Muscle layer of duodenum (tissue), 2 donors: ENCODE measurements at regions not wholly inside any gene's neighbourhood (a gene's known extent, or its start where the extent isn't known, plus 50 kb on each side); places are given as distances from the start of the nearest gene placed in this dataset.

ENCODE experiments used
- H3K27ac ChIP-seq: one replicate; pipeline ENCODE4 v1.7.0; 2013; ENCODE audit warnings: mild to moderate bottlenecking, low read length
- H3K27me3 ChIP-seq: one replicate; pipeline ENCODE4 v1.7.0; 2013; ENCODE audit warnings: low read depth, mild to moderate bottlenecking, control low read depth, low read length
- H3K36me3 ChIP-seq, 2 donors: one replicate each; pipeline ENCODE4 v1.7.0; 2013; ENCODE audit warnings: low read length in 2 of 2, control low read depth in 1 of 2, mild to moderate bottlenecking in 1 of 2; ENCODE audit not compliant: insufficient read depth in 2 of 2, control insufficient read depth in 1 of 2
- H3K4me1 ChIP-seq, 2 donors: one replicate each; pipeline ENCODE4 v1.7.0; 2013; ENCODE audit warnings: low read length in 2 of 2, mild to moderate bottlenecking in 2 of 2, control low read depth in 1 of 2, moderate library complexity in 1 of 2; ENCODE audit not compliant: insufficient read depth in 2 of 2, control insufficient read depth in 1 of 2
- H3K4me3 ChIP-seq, 2 donors: one replicate each; pipeline ENCODE4 v1.7.0; 2013; ENCODE audit warnings: low read length in 2 of 2, low read depth in 1 of 2, mild to moderate bottlenecking in 1 of 2
- H3K9me3 ChIP-seq, 2 donors: one replicate each; pipeline ENCODE4 v1.7.0; 2013; ENCODE audit warnings: low read length in 2 of 2, control low read depth in 1 of 2, mild to moderate bottlenecking in 1 of 2; ENCODE audit not compliant: control insufficient read depth in 1 of 2
- donor health status: healthy.

- Histone ChIP-seq H3K27me3 (no peaks in the 10 kb centered on the region), H3K27ac (no peak overlapping the region), H3K36me3 (no peaks in the 10 kb centered on the region)
Measured at GRCh38 chr1:47578721-47579419, 141.0 kb downstream of the FOXD2 start.

GRCh38 chr1:47579809-47580208, 142.0 kb downstream of the FOXD2 start:
- H3K9me3 ChIP-seq = no peaks in the 10 kb centered on the region
- no peaks in the 10 kb centered on the region for H3K27me3 ChIP-seq

More at GRCh38 chr1:47578721-47579419, 141.0 kb downstream of the FOXD2 start:
- no peaks in the 10 kb centered on the region for H3K9me3 ChIP-seq
- H3K4me1 ChIP-seq = peaks cover 0 to 4% of the 10 kb centered on the region in 2 donors
- no peak overlapping the region for H3K4me3 ChIP-seq

GRCh38 chr1:47580451-47580995, 142.7 kb downstream of the FOXD2 start:
- Histone ChIP-seq H3K9me3 (no peaks in the 10 kb centered on the region), H3K27ac (no peak overlapping the region), H3K36me3 (no peaks in the 10 kb centered on the region)

More at GRCh38 chr1:47579809-47580208, 142.0 kb downstream of the FOXD2 start:
- Histone ChIP-seq H3K4me3 (no peak overlapping the region), H3K36me3 (no peaks in the 10 kb centered on the region), H3K27ac (no peak overlapping the region), H3K4me1 (peaks cover 0 to 4% of the 10 kb centered on the region in 2 donors)

GRCh38 chr1:47582891-47583608, 145.2 kb downstream of the FOXD2 start:
- peaks cover 0 to 2% of the 10 kb centered on the region in 2 donors for H3K4me1 ChIP-seq
- H3K27me3 ChIP-seq = no peaks in the 10 kb centered on the region
- no peak overlapping the region for H3K4me3 ChIP-seq
- no peaks in the 10 kb centered on the region for H3K9me3 ChIP-seq
- no peaks in the 10 kb centered on the region for H3K36me3 ChIP-seq
- H3K27ac ChIP-seq = no peak overlapping the region

More at GRCh38 chr1:47580451-47580995, 142.7 kb downstream of the FOXD2 start:
- no peak overlapping the region for H3K4me3 ChIP-seq
- H3K4me1 ChIP-seq = peaks cover 0 to 4% of the 10 kb centered on the region in 2 donors
- H3K27me3 ChIP-seq = no peaks in the 10 kb centered on the region

- H3K27ac ChIP-seq = no peak overlapping the region
- no peaks in the 10 kb centered on the region for H3K36me3 ChIP-seq
- H3K4me1 ChIP-seq = no peaks in the 10 kb centered on the region
Measured at GRCh38 chr1:47584249-47584648, 146.4 kb downstream of the FOXD2 start.

GRCh38 chr1:47585141-47585902, 147.5 kb downstream of the FOXD2 start:
- Histone ChIP-seq H3K9me3 (no peaks in the 10 kb centered on the region), H3K27ac (no peak overlapping the region), H3K36me3 (no peaks in the 10 kb centered on the region), H3K27me3 (no peaks in the 10 kb centered on the region), H3K4me1 (no peaks in the 10 kb centered on the region), H3K4me3 (no peak overlapping the region)

More at GRCh38 chr1:47584249-47584648, 146.4 kb downstream of the FOXD2 start:
- Histone ChIP-seq H3K4me3 (no peak overlapping the region), H3K9me3 (no peaks in the 10 kb centered on the region), H3K27me3 (no peaks in the 10 kb centered on the region)

GRCh38 chr1:47587891-47588582, 150.2 kb downstream of the FOXD2 start:
- Histone ChIP-seq H3K27me3 (peaks cover 11% of the 10 kb centered on the region), H3K9me3 (no peaks in the 10 kb centered on the region), H3K27ac (no peak overlapping the region), H3K4me3 (no peak overlapping the region), H3K36me3 (no peaks in the 10 kb centered on the region), H3K4me1 (no peaks in the 10 kb centered on the region)

GRCh38 chr1:47590523-47591225, 152.8 kb downstream of the FOXD2 start:
- Histone ChIP-seq H3K36me3 (no peaks in the 10 kb centered on the region), H3K27ac (no peak overlapping the region), H3K4me1 (no peaks in the 10 kb centered on the region), H3K27me3 (peaks cover 11% of the 10 kb centered on the region), H3K4me3 (no peak overlapping the region), H3K9me3 (no peaks in the 10 kb centered on the region)

- H3K4me3 ChIP-seq = no peak overlapping the region
- H3K36me3 ChIP-seq = no peaks in the 10 kb centered on the region
- H3K4me1 ChIP-seq = no peaks in the 10 kb centered on the region
- H3K27ac ChIP-seq = no peak overlapping the region
- peaks cover 11% of the 10 kb centered on the region for H3K27me3 ChIP-seq
- no peaks in the 10 kb centered on the region for H3K9me3 ChIP-seq
Measured at GRCh38 chr1:47591801-47592200, 154.0 kb downstream of the FOXD2 start.

GRCh38 chr1:47592296-47593012, 154.6 kb downstream of the FOXD2 start:
- Histone ChIP-seq H3K27ac (no peak overlapping the region), H3K27me3 (peaks cover 11% of the 10 kb centered on the region), H3K36me3 (no peaks in the 10 kb centered on the region), H3K9me3 (no peaks in the 10 kb centered on the region), H3K4me3 (no peak overlapping the region), H3K4me1 (no peaks in the 10 kb centered on the region)
